Frontal cortex (tissue), 3 donors: ENCODE measurements at regions not wholly inside any gene's neighbourhood (a gene's known extent, or its start where the extent isn't known, plus 50 kb on each side); places are given as distances from the start of the nearest gene placed in this dataset.

ENCODE experiments used
- DNase-seq, 2 donors: peaks; one replicate each; pipeline ENCODE4 v3.0.0; 2012; ENCODE audit warnings: low spot score in 2 of 2
- FAIRE-seq: peaks from 2 replicates; lab custom pipeline; 2012; peaks lifted over from hg19 to GRCh38; lab: Jason Lieb, UNC
- donor health status: control.
- donor health status: control.
- donor health status: control.

GRCh38 chr13:42720113-42720857 lies 61.1 kb upstream of the FAM216B start:
- DNase-seq: no peak
- FAIRE-seq: no peak

DNA sequence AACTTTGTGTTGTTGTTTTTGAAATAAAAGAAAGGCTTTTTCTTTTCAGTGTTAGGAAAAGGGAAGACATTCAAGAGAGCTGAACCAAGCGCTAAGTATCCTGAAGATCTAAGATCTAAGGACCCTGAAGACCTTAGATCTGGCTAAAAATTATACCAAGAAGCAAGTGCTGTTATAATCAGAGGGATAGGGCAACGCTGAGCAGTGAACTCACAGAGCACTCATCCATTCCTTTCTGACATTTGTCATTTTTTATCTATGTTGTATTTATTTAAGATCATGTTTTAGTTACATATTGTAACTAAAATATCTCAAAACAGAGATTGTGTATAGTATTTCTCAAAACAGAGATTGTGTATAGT lies 60.5 kb upstream of the FAM216B start:
- no peak for DNase-seq
- no peak for FAIRE-seq

GRCh38 chr13:42722883-42723539 lies 58.4 kb upstream of the FAM216B start:
- DNase-seq (no peak), FAIRE-seq (no peak)

GRCh38 chr13:42728507-42729180 lies 52.7 kb upstream of the FAM216B start:
- no peak for FAIRE-seq

GRCh38 chr13:42729857-42730402 lies 51.5 kb upstream of the FAM216B start:
- FAIRE-seq: no peak
- DNase-seq: no peak

More at GRCh38 chr13:42728507-42729180, 52.7 kb upstream of the FAM216B start:
- no peak for DNase-seq
